ENCODE measurements at regions not wholly inside any gene's neighbourhood (a gene's known extent, or its start where the extent isn't known, plus 50 kb on each side); places are given as distances from the start of the nearest gene placed in this dataset.

- DNase-seq (ENCODE audit: low spot score): no peak
Measured at GRCh38 chr16:79497606-79498350, 102.8 kb downstream of the MAF start.

GRCh38 chr16:79493911-79494310 lies 106.6 kb downstream of the MAF start:
- DNase-seq (ENCODE audit: low spot score): no peak

GRCh38 chr16:79492036-79492435 lies 108.5 kb downstream of the MAF start:
- DNase-seq (ENCODE audit: low spot score): no peak

GRCh38 chr16:79485020-79485419 lies 115.5 kb downstream of the MAF start:
- DNase-seq (ENCODE audit: low spot score): no peak

GRCh38 chr16:79484237-79484636 lies 116.3 kb downstream of the MAF start:
- no peak for DNase-seq (ENCODE audit: low spot score)

- no peak for DNase-seq (ENCODE audit: low spot score)
Measured at GRCh38 chr16:79483336-79483735, 117.2 kb downstream of the MAF start.

- no peak for DNase-seq (ENCODE audit: low spot score)
Measured at GRCh38 chr16:79482011-79482410, 118.5 kb downstream of the MAF start.

- DNase-seq (ENCODE audit: low spot score): no peak
Measured at GRCh38 chr16:79480929-79481328, 119.6 kb downstream of the MAF start.

GRCh38 chr16:79480056-79480455 lies 120.5 kb downstream of the MAF start:
- no peak for DNase-seq (ENCODE audit: low spot score)

GRCh38 chr16:79476580-79476979 lies 124.0 kb downstream of the MAF start:
- DNase-seq (ENCODE audit: low spot score): no peak

- no peak for DNase-seq (ENCODE audit: low spot score)
Measured at GRCh38 chr16:79475841-79476240, 124.7 kb downstream of the MAF start.

GRCh38 chr16:79473456-79473855 lies 127.1 kb downstream of the MAF start:
- DNase-seq (ENCODE audit: low spot score): no peak

GRCh38 chr16:79472426-79472825 lies 128.1 kb downstream of the MAF start:
- DNase-seq (ENCODE audit: low spot score): no peak

- DNase-seq (ENCODE audit: low spot score): peak; percentile 34
Measured at GRCh38 chr16:79469999-79470398, 130.5 kb downstream of the MAF start.

- no peak for DNase-seq (ENCODE audit: low spot score)
Measured at GRCh38 chr16:79468631-79469030, 131.9 kb downstream of the MAF start.

GRCh38 chr16:79468121-79468552 lies 132.4 kb downstream of the MAF start:
- DNase-seq (ENCODE audit: low spot score): no peak

- no peak for DNase-seq (ENCODE audit: low spot score)
Measured at GRCh38 chr16:79466111-79466510, 134.4 kb downstream of the MAF start.

GRCh38 chr16:79463841-79464240 lies 136.7 kb downstream of the MAF start:
- DNase-seq (ENCODE audit: low spot score): no peak

- DNase-seq (ENCODE audit: low spot score): no peak
Measured at GRCh38 chr16:79456036-79456435, 144.5 kb downstream of the MAF start.

- DNase-seq (ENCODE audit: low spot score): no peak
Measured at GRCh38 chr16:79452671-79453070, 147.9 kb downstream of the MAF start.

- DNase-seq (ENCODE audit: low spot score): no peak
Measured at GRCh38 chr16:79451196-79451816, 149.2 kb downstream of the MAF start.

GRCh38 chr16:79449900-79450299 lies 150.6 kb downstream of the MAF start:
- DNase-seq (ENCODE audit: low spot score): no peak

GRCh38 chr16:79449067-79449769 lies 151.3 kb downstream of the MAF start:
- DNase-seq (ENCODE audit: low spot score): no peak
